Liver (tissue), 3 donors: ENCODE measurements at regions not wholly inside any gene's neighbourhood (a gene's known extent, or its start where the extent isn't known, plus 50 kb on each side); places are given as distances from the start of the nearest gene placed in this dataset.

Experiments
- ATF3 ChIP-seq: IDR thresholded peaks from 2 replicates; pipeline ENCODE4 v1.6.1; 2016; ENCODE audit warnings: antibody characterized with exemption
- HNF4G ChIP-seq: IDR thresholded peaks from 2 replicates; pipeline ENCODE4 v1.6.1; 2016; ENCODE audit warnings: antibody characterized with exemption
- NR2F2 ChIP-seq: IDR thresholded peaks from 2 replicates; pipeline ENCODE4 v1.6.1; 2016; ENCODE audit warnings: antibody characterized with exemption
- RAD21 ChIP-seq, 2 donors: IDR thresholded peaks; 2 replicates each; pipeline ENCODE4 v1.6.1; 2016; ENCODE audit warnings: antibody characterized with exemption in 2 of 2, mild to moderate bottlenecking in 2 of 2
- REST ChIP-seq: IDR thresholded peaks from 2 replicates; pipeline ENCODE4 v1.6.1; 2016; ENCODE audit warnings: antibody characterized with exemption, mild to moderate bottlenecking
- RXRA ChIP-seq, 2 donors: IDR thresholded peaks; 2 replicates each; pipeline ENCODE4 v1.6.1; 2017 to 2018; ENCODE audit warnings: antibody characterized with exemption in 2 of 2, mild to moderate bottlenecking in 1 of 2
- SP1 ChIP-seq: IDR thresholded peaks from 2 replicates; pipeline ENCODE4 v1.6.1; 2018; ENCODE audit warnings: antibody characterized with exemption, mild to moderate bottlenecking
- TAF1 ChIP-seq: conservative IDR thresholded peaks from 2 replicates; pipeline ENCODE4 v1.6.1; 2016; ENCODE audit warnings: antibody characterized with exemption, mild to moderate bottlenecking
- YY1 ChIP-seq: IDR thresholded peaks from 2 replicates; pipeline ENCODE4 v1.6.1; 2016; ENCODE audit warnings: antibody characterized with exemption, mild to moderate bottlenecking
- TF ChIP-seq, protein P1 (sequence below): fragments of 150-350 bp; IDR thresholded peaks from 2 replicates; pipeline ENCODE4 v1.5.1; 2017; ENCODE audit warnings: improper control_type of control experiment, low read depth, low read length; ENCODE audit not compliant: missing input control
- TF ChIP-seq, protein P2 (sequence below): IDR thresholded peaks from 2 replicates; pipeline ENCODE4 v1.6.1; 2016; ENCODE audit warnings: antibody characterized with exemption
- donor health status: healthy.
- donor health status: healthy.

- TF ChIP-seq, protein P1, sequence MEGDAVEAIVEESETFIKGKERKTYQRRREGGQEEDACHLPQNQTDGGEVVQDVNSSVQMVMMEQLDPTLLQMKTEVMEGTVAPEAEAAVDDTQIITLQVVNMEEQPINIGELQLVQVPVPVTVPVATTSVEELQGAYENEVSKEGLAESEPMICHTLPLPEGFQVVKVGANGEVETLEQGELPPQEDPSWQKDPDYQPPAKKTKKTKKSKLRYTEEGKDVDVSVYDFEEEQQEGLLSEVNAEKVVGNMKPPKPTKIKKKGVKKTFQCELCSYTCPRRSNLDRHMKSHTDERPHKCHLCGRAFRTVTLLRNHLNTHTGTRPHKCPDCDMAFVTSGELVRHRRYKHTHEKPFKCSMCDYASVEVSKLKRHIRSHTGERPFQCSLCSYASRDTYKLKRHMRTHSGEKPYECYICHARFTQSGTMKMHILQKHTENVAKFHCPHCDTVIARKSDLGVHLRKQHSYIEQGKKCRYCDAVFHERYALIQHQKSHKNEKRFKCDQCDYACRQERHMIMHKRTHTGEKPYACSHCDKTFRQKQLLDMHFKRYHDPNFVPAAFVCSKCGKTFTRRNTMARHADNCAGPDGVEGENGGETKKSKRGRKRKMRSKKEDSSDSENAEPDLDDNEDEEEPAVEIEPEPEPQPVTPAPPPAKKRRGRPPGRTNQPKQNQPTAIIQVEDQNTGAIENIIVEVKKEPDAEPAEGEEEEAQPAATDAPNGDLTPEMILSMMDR, result no peak
- TF ChIP-seq HNF4G (no peak), NR2F2 (no peak), ATF3 (no peak), SP1 (no peak), YY1 (no peak), RAD21 (IDR thresholded peaks at IDR 0.05) (no peak), REST (no peak), RXRA (IDR thresholded peaks at IDR 0.05) (no peak), TAF1 (no peak)
- TF ChIP-seq, protein P2, sequence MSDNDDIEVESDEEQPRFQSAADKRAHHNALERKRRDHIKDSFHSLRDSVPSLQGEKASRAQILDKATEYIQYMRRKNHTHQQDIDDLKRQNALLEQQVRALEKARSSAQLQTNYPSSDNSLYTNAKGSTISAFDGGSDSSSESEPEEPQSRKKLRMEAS, result no peak
Observed at GRCh38 chr13:50438351-50438750, 405.1 kb downstream of the DLEU7 start.
